ENCODE measurements at regions not wholly inside any gene's neighbourhood (a gene's known extent, or its start where the extent isn't known, plus 50 kb on each side); places are given as distances from the start of the nearest gene placed in this dataset.

DNA sequence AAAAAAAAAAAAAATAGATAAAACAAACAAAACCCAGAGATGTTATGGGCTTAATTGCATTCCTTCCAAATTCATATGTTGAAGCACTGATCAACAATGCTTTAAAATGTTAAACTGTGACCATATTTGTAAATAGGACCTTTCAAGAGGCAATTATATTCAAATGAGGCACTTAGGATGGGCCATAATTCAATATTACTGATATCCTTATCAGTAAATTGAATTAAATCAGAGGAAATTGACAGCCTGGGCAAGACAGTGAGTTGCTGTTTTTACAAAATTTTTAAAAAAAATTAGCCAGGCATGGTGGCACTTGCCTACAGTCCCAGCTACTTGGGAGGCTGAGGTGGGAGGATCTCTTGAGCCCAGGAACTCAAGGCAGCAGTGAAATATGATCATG is 364.1 kb downstream of the GJA1 start:
- Mint-ChIP-seq H3K27ac (no peak overlapping the region), H3K36me3 (no peaks in the 10 kb centered on the region), H3K27me3 (no peaks in the 10 kb centered on the region), H3K4me3 (no peak overlapping the region), H3K9me3 (ENCODE audit: low read depth) (peaks cover 12% of the 10 kb centered on the region), H3K4me1 (no peaks in the 10 kb centered on the region)
- CTCF ChIA-PET: no interaction called here
- DNase-seq: no peak
- no peak for ATAC-seq

DNA sequence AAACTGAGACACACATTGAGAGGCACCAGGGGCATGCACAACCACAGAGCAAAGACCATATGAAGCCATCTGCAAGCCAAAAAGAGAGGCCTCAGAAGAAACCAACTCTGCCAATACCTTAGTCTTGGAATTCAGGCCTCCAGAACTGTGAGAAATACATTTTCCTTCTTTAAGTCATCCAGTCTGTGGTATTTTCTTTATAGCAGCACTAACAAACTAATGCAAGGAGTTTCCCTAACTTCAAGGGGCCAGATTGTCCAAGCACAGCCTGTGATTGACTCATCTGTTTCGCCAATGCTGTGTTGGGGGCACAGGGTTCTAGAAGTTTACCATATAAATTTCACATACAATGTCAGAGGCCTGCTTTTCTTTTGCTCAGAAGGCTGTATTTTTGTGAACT is 364.6 kb downstream of the GJA1 start:
- no peak for DNase-seq
- no peaks in the 10 kb centered on the region for H3K27me3 Mint-ChIP-seq
- no peak overlapping the region for H3K27ac Mint-ChIP-seq
- CTCF ChIA-PET: no interaction called here
- H3K4me1 Mint-ChIP-seq: no peaks in the 10 kb centered on the region
- H3K36me3 Mint-ChIP-seq: no peaks in the 10 kb centered on the region
- no peak overlapping the region for H3K4me3 Mint-ChIP-seq
- peaks cover 12% of the 10 kb centered on the region for H3K9me3 Mint-ChIP-seq (ENCODE audit: low read depth)
- no peak for ATAC-seq

DNA sequence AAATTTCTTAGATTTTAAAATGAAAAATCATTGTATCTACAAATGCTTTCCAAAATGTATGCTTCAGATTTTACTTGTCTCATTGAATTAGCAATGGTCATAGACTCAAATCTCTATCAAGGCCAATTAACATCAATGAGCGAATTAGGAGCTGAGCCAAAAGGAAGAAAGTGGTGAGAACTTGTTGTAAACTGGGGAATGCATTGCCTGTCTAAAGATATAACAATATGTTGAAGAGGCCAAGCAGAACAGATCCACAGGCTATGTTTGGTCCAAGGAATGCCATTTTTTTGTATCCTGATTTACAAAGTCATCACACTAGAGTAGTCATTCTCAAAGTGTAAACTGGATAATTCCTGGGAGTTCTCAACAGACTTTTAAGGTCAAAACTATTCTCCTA is 370.7 kb downstream of the GJA1 start:
- no peaks in the 10 kb centered on the region for H3K36me3 Mint-ChIP-seq

DNA sequence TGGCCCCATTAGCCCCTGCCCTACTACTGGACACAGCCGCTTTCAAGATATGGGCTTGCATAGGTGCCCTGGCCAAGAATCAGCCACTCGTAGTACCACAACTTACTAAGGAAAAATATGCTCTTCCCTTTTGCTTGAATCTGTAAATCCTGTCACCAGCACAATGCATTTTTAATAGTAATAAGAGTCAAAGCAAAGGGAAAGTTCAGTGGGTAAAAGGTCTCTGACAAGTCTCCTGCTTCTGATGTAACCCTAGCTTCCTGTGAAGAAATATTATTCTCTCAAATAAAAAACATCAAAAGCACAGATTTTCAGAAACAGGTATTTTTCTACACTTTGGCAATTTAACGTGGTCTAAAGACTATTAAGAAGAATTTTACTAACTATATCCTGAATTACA is 373.8 kb downstream of the GJA1 start:
- DNase-seq (no peak), ATAC-seq (no peak)
- no peaks in the 10 kb centered on the region for H3K4me1 Mint-ChIP-seq
- CTCF ChIA-PET: no interaction called here
- H3K9me3 Mint-ChIP-seq (ENCODE audit: low read depth): no peaks in the 10 kb centered on the region
- H3K4me3 Mint-ChIP-seq: no peak overlapping the region
- H3K27ac Mint-ChIP-seq: no peak overlapping the region
- H3K27me3 Mint-ChIP-seq: no peaks in the 10 kb centered on the region
- H3K36me3 Mint-ChIP-seq: no peaks in the 10 kb centered on the region

More for the DNA sequence above, 370.7 kb downstream of the GJA1 start:
- CTCF ChIA-PET: no interaction called here
- ATAC-seq (no peak), DNase-seq (no peak)
- Mint-ChIP-seq H3K4me3 (no peak overlapping the region), H3K9me3 (ENCODE audit: low read depth) (peaks cover 6% of the 10 kb centered on the region), H3K27ac (no peak overlapping the region), H3K27me3 (no peaks in the 10 kb centered on the region), H3K4me1 (no peaks in the 10 kb centered on the region)

DNA sequence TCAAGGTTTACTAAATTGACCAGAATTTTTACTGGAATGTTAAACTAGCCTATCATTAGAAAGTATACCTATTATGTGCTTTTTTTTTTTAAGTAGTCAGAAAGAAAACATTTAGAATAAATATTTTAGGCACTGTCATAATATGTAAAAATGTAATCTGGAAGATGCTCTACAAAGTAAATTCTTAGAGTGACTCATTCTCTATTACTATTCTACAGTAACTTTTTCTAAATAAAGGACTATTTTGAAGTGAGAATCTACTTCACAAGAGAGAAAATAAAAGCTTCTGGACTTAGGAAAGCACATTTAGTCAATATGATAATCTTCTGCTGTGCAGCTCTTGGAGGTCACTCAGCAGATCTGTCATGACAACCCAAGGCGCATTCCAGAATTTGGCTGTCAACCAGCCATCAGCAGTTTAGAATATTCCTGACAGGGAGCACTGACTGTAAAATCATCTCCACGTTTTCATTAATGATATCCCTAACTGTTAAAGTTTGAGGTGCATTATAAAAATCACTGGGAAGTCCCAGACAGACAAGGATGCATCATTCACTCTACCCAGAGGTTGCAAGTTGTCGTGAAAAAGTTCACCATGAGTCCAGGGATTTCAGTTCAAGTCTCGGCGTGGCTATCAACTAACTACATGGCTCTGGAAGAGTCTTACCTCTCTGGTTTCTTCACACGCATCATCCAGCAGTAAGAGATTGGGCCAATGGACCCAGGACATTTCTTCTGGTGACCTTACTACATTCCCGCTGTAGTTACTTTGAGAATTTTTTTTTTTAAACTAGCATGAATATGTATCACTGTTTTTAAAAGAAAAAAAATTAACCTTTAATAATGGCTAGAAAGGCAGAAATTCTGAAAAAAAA is 374.9 kb downstream of the GJA1 start:
- Mint-ChIP-seq H3K27ac (no peak overlapping the region), H3K9me3 (ENCODE audit: low read depth) (no peaks in the 10 kb centered on the region), H3K4me1 (no peaks in the 10 kb centered on the region), H3K4me3 (no peak overlapping the region), H3K36me3 (no peaks in the 10 kb centered on the region), H3K27me3 (no peaks in the 10 kb centered on the region)
- CTCF ChIA-PET: no interaction called here
- ATAC-seq (no peak), DNase-seq (no peak)

DNA sequence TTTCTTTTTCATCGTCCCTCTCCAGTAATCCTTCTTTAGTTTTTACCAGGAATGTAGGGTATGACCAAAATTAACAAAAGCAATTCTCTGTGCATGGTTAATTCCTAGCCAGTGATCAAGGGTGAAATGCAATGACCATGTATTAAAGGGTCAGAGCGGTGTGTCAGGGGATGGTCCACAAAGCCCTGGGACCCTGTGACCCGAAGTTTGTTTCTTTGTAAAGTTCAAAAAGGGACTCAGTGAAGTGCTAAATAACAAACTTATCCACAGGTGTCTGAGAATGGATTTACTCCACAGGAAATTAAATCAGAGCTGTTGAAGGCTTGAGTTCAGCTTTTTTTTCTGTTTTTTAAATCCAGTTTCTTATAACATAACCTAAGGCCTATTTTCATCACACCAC is 375.7 kb downstream of the GJA1 start:
- no peak overlapping the region for H3K27ac Mint-ChIP-seq
- ATAC-seq: no peak
- H3K9me3 Mint-ChIP-seq (ENCODE audit: low read depth): no peaks in the 10 kb centered on the region
- no peaks in the 10 kb centered on the region for H3K27me3 Mint-ChIP-seq
- H3K4me1 Mint-ChIP-seq: no peaks in the 10 kb centered on the region
- H3K36me3 Mint-ChIP-seq: no peaks in the 10 kb centered on the region
- no peak for DNase-seq
- CTCF ChIA-PET: no interaction called here
- no peak overlapping the region for H3K4me3 Mint-ChIP-seq

DNA sequence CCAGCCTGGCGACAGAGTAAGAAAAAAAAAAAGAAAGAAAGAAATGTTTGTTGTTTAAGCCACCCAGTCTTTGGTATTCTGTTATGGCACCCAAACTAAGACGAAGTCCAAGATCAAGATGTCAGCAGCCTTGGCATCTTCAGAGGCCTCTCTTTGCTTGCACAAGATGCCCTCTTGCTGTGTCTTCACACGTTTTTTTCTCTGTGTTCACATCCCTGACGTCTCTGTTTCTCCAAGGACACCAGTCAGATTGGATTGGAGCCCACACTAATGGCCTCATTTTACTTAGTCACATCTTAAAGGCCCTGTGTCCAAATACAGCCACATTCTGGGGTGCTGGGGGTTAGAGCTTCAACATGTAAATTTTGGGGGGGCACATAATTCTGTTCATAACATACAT is 380.9 kb downstream of the GJA1 start:
- Mint-ChIP-seq H3K9me3 (ENCODE audit: low read depth) (no peaks in the 10 kb centered on the region), H3K27me3 (no peaks in the 10 kb centered on the region), H3K4me3 (no peak overlapping the region), H3K27ac (no peak overlapping the region), H3K36me3 (no peaks in the 10 kb centered on the region), H3K4me1 (no peaks in the 10 kb centered on the region)
- CTCF ChIA-PET: no interaction called here
- no peak for ATAC-seq
- no peak for DNase-seq

DNA sequence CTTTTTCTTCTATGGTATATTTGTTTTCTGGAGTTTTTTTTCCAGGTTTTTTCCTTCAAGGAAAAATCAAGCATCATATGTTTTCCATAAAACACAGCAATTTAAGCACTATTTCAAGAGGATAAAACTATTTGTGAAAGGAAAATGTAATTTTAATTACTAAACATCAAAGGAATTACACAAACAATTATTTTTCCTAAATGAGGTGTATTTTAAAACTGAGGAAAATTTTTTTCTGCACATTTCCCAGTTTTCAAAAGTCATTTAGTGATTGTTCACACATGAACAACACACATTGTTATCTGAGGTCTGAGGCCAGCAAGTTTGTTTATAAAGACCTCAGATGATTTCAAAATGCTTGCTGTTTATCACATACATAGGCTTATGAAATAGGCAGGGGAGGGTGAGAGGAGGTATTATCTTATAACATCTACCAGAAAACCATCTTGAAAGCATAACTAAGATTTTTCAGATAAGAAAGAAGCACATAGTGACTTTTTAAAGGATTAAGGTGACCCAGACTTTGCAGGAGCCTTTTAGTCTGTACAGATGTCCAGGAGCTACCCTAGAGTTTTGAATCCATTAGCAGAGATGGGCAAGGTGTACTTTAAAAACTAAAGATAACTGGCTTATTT is 381.6 kb downstream of the GJA1 start:
- CTCF ChIA-PET: no interaction called here
- no peak for ATAC-seq

DNA sequence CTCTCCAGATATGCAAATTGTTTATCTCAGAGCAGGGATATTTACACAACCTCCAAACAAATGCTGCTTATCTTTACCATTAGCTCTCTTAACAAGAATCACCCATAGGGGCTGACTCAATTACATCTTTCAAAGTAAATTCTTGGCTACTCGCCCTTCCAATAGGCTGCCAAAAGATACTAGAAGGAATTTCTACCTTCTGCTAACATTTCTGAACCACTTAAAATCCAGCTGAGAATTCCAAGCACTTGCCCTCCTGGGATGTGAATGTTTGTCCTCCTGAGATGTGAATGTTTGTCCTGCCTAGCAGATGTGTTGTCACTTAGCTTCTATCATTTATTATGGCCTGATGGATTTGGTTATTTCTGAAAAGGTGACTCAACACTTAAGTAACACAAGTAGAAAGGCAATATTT is 388.0 kb downstream of the GJA1 start:
- Mint-ChIP-seq H3K27me3 (no peaks in the 10 kb centered on the region), H3K27ac (no peak overlapping the region), H3K36me3 (no peaks in the 10 kb centered on the region), H3K9me3 (ENCODE audit: low read depth) (peaks cover 4% of the 10 kb centered on the region), H3K4me1 (no peaks in the 10 kb centered on the region), H3K4me3 (no peak overlapping the region)
- DNase-seq: no peak
- CTCF ChIA-PET: no interaction called here
- no peak for ATAC-seq

More for the DNA sequence above, 381.6 kb downstream of the GJA1 start:
- Mint-ChIP-seq H3K4me3 (no peak overlapping the region), H3K9me3 (ENCODE audit: low read depth) (peaks cover 4% of the 10 kb centered on the region), H3K27me3 (no peaks in the 10 kb centered on the region), H3K36me3 (no peaks in the 10 kb centered on the region), H3K27ac (no peak overlapping the region), H3K4me1 (no peaks in the 10 kb centered on the region)
- no peak for DNase-seq

DNA sequence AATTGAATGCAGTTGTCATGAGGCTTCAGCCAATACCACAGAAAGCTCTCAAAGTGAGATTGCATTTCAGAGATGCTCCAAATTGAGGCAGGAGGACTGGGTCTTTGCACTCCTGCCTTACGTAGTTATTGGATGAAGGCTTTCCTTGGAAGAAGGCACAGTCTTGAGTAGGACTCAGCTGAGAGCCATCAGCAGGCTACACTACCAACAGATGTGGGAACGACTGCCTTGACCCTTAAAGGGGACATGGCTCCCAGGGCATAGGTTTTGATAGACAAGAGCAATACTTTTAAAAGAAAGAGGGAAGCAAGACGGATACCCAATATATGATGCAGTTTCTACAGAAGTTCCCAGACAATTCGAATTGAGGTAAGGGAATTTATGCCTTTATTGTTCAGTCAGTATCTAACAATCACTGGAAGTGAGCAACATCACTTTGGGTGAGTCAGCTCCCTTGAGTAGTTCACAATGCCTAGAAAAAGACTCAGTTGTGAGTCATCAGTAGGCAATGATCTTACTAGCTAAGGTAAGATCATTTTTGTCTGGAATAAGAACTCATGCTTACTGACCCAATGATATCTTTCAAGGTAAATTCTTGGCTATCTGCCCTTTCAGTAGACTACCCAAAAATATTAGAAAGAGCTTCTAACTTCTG is 390.8 kb downstream of the GJA1 start:
- ATAC-seq: no peak
- CTCF ChIA-PET: no interaction called here
- no peak overlapping the region for H3K27ac Mint-ChIP-seq
- H3K4me1 Mint-ChIP-seq: no peaks in the 10 kb centered on the region
- no peak for DNase-seq
- peaks cover 4% of the 10 kb centered on the region for H3K9me3 Mint-ChIP-seq (ENCODE audit: low read depth)
- H3K27me3 Mint-ChIP-seq: no peaks in the 10 kb centered on the region
- no peak overlapping the region for H3K4me3 Mint-ChIP-seq
- no peaks in the 10 kb centered on the region for H3K36me3 Mint-ChIP-seq

DNA sequence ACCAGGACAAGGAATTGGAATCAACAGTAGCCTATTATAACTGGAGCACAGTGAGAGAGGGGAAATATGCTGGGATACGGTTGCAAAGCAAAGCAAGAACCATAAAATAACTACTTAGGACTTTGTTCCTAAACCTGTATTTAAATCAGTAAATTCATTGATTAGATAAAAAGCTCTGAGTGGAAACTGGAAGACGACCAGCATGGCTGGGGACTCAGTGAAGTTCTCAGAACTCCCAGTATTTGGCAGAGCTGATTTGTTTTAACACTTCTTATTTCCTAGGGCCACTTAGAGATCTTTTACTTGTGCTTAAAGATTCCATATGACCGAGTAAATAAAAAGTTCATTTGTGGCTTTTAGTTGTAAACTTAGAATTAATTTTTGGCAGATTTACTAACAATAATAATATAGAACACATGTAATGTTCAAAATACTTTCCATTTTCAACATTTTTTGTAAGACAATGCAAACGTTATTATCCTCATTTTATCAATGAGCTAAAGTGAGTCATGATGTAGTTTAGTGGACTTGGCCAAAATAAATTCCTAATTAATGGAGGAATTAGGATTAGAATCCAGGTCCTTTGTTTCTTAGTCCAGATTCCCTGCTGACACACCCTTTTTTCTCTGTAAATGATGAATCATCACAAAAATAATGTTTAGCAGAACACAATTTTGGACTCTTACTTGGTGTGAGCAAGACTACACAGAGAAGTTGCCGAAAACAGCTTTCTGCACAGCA is 392.9 kb downstream of the GJA1 start:
- CTCF ChIA-PET: no interaction called here
- no peak overlapping the region for H3K27ac Mint-ChIP-seq
- no peaks in the 10 kb centered on the region for H3K27me3 Mint-ChIP-seq
- no peaks in the 10 kb centered on the region for H3K9me3 Mint-ChIP-seq (ENCODE audit: low read depth)
- H3K4me3 Mint-ChIP-seq: no peak overlapping the region
- ATAC-seq (no peak), DNase-seq (no peak)
- no peaks in the 10 kb centered on the region for H3K36me3 Mint-ChIP-seq
- H3K4me1 Mint-ChIP-seq: no peaks in the 10 kb centered on the region

DNA sequence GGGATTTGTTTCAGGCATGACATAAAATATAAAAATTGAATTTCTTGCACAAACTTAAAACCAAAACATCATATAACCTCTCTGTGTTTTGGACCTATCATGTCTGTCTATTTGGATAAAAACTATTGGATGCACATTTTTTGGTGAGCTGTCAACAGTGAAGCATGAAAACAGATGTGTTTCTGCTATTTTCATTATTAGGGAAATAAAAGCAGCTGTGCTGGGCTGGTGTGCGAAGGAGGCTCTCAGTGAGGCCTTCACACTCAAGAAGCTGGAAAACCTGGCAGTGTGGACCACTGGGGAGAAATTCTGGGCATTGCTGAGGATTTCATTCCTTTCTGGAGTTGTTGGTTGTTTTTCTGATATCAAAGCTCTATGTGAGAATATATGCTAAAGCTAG is 395.3 kb downstream of the GJA1 start:
- no peak for DNase-seq

DNA sequence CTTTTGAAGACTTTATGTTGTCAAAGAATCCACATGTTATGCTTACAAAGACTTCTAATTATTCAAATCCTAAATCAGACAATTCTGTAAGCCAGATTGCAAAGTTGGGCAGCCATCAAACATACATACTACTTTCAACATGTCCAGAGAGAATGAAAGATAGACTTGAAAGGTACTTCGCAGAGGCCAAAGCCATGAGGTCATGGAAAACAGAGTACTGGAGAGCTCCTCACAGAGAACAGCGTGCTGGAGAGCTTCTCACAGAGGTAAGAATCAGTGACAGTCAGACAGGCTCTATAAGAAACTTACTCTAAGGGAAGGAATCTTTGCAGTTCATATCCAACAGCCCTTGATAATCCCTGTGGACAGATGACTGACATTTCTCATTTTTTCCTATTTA is 400.2 kb downstream of the GJA1 start:
- ATAC-seq: no peak
- H3K4me1 Mint-ChIP-seq: no peaks in the 10 kb centered on the region

More for the DNA sequence above, 395.3 kb downstream of the GJA1 start:
- Mint-ChIP-seq H3K36me3 (no peaks in the 10 kb centered on the region), H3K4me3 (no peak overlapping the region), H3K4me1 (no peaks in the 10 kb centered on the region), H3K9me3 (ENCODE audit: low read depth) (peaks cover 3% of the 10 kb centered on the region), H3K27me3 (no peaks in the 10 kb centered on the region), H3K27ac (no peak overlapping the region)
- ATAC-seq: no peak
- CTCF ChIA-PET: no interaction called here

More for the DNA sequence above, 400.2 kb downstream of the GJA1 start:
- no peak overlapping the region for H3K27ac Mint-ChIP-seq
- H3K4me3 Mint-ChIP-seq: no peak overlapping the region
- no peak for DNase-seq
- no peaks in the 10 kb centered on the region for H3K36me3 Mint-ChIP-seq
- H3K27me3 Mint-ChIP-seq: no peaks in the 10 kb centered on the region
- peaks cover 5% of the 10 kb centered on the region for H3K9me3 Mint-ChIP-seq (ENCODE audit: low read depth)
- CTCF ChIA-PET: no interaction called here

Data from activated CD8-positive, alpha-beta memory T cell treated with anti-CD3 and anti-CD28 coated beads, Interleukin-2, amount 10 ng/mL, durations not matched to agents 7 days and 5 days (primary cell).